Nephron (organoid): ENCODE measurements at regions not wholly inside any gene's neighbourhood (a gene's known extent, or its start where the extent isn't known, plus 50 kb on each side); places are given as distances from the start of the nearest gene placed in this dataset.

Source experiments
- H3K27ac Mint-ChIP-seq, 3 experiments: 2 replicates each; pipeline ENCODE4 v1.8.0; 2020; ENCODE audit warnings: mixed read lengths in 3 of 3, mild to moderate bottlenecking in 2 of 3, moderate library complexity in 1 of 3
- H3K27me3 Mint-ChIP-seq: 2 replicates; pipeline ENCODE4 v1.8.0; 2021; ENCODE audit warnings: low read depth, mild to moderate bottlenecking, moderate library complexity, mixed read lengths
- H3K36me3 Mint-ChIP-seq: 2 replicates; pipeline ENCODE4 v1.8.0; 2020; ENCODE audit warnings: low read depth, mixed read lengths
- H3K4me1 Mint-ChIP-seq: 2 replicates; pipeline ENCODE4 v1.8.0; 2020; ENCODE audit warnings: mixed read lengths
- H3K4me3 Mint-ChIP-seq, 3 experiments: 2 replicates each; pipeline ENCODE4 v1.8.0; 2020; ENCODE audit warnings: mild to moderate bottlenecking in 3 of 3, mixed read lengths in 3 of 3, moderate library complexity in 2 of 3
- H3K9me3 Mint-ChIP-seq: 2 replicates; pipeline ENCODE4 v1.8.0; 2020; ENCODE audit warnings: mixed read lengths
- TF ChIP-seq, protein P1 (sequence below), 3 experiments: fragments of 200-600 bp; sonication (generic); IDR thresholded peaks; one replicate each; pipeline ENCODE4 v1.5.0; 2021; ENCODE audit warnings: antibody characterized with exemption in 3 of 3; ENCODE audit not compliant: unreplicated experiment in 3 of 3

DNA sequence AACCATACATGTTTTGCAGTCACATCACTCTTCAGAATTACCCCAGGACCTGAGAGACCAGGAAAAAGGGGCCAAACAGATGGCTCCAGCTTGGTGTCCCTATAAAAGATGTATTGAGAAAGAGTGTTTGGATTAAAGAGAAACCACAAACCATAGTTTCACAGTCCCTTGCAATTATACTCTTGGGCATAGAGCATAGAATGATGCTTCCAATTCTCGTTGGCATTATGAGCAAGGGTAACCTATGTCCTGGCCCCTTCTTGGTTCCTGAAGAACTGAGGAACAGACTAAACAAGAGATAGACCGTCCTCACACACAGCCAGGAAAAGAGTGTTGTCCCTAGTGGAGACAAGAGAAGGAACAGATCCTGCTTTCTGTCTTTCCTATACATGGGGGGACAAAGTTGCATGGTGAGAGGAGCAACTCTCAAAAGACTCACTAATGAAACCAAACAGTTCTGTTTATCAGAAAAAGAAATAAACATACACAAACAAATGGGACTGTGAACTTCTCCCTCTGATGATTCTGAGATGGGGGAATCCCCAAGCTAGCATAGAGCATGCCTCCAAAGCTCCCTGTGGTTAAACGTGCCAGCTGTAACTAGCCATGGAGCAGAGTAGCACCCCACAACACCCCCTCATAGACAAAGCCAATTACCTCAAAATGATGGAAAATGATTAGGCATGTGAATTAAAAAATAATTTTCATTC, 908.6 kb downstream of the NTRK3 start:
- H3K36me3 Mint-ChIP-seq = no peaks in the 10 kb centered on the region
- no peaks in the 10 kb centered on the region for H3K27me3 Mint-ChIP-seq
- no peaks in the 10 kb centered on the region for H3K9me3 Mint-ChIP-seq
- no peak overlapping the region for H3K27ac Mint-ChIP-seq
- TF ChIP-seq, protein P1, sequence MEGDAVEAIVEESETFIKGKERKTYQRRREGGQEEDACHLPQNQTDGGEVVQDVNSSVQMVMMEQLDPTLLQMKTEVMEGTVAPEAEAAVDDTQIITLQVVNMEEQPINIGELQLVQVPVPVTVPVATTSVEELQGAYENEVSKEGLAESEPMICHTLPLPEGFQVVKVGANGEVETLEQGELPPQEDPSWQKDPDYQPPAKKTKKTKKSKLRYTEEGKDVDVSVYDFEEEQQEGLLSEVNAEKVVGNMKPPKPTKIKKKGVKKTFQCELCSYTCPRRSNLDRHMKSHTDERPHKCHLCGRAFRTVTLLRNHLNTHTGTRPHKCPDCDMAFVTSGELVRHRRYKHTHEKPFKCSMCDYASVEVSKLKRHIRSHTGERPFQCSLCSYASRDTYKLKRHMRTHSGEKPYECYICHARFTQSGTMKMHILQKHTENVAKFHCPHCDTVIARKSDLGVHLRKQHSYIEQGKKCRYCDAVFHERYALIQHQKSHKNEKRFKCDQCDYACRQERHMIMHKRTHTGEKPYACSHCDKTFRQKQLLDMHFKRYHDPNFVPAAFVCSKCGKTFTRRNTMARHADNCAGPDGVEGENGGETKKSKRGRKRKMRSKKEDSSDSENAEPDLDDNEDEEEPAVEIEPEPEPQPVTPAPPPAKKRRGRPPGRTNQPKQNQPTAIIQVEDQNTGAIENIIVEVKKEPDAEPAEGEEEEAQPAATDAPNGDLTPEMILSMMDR (IDR thresholded peaks at IDR 0.05; ENCODE audit: unreplicated experiment in 3 of 3) = no peak
- H3K4me1 Mint-ChIP-seq = no peaks in the 10 kb centered on the region
- H3K4me3 Mint-ChIP-seq = no peak overlapping the region

DNA sequence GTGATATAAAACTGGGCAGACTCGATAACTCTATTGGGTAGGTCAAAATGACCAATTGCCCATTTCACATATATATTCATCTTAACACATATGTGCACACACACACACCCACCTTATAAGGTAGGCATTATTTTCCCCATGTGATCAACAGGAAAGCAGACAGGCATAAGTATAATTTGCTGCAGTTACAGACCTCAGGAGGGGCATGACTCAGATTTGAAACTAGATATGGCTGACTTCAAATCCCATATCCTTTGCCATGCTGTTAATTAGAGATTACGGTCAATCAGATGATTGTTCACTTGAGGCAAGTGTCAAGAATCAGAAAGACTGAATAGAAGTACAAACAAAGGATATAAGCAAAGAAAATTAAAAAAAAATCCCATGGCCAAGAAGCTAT, 910.6 kb downstream of the NTRK3 start:
- H3K27me3 Mint-ChIP-seq = no peaks in the 10 kb centered on the region
- H3K36me3 Mint-ChIP-seq = no peaks in the 10 kb centered on the region
- no peak overlapping the region for H3K27ac Mint-ChIP-seq
- no peak overlapping the region for H3K4me3 Mint-ChIP-seq
- H3K9me3 Mint-ChIP-seq = no peaks in the 10 kb centered on the region
- TF ChIP-seq, protein P1 (IDR thresholded peaks at IDR 0.05; ENCODE audit: unreplicated experiment in 3 of 3) = no peak
- no peaks in the 10 kb centered on the region for H3K4me1 Mint-ChIP-seq

DNA sequence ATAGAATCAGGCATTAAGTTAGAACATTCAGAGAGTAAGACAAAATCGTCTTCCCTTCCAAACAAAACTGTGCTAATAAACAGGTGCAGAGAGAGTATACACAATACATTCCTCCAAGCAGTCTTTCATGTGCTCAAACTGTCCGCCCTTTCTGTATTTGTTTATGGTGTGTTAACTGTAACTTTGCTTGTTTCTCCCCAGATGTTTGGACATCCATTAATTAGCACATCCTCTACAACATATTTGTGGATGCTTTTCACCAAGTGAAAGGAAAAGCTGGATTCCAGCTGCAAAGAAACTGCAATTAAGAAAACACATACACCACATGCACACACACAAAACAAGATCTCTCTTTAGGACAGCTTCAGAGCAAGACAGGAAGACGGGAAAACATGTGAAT, 912.6 kb downstream of the NTRK3 start:
- TF ChIP-seq, protein P1 (IDR thresholded peaks at IDR 0.05; ENCODE audit: unreplicated experiment in 3 of 3) = no peak
- no peaks in the 10 kb centered on the region for H3K9me3 Mint-ChIP-seq
- no peaks in the 10 kb centered on the region for H3K27me3 Mint-ChIP-seq
- H3K27ac Mint-ChIP-seq = no peak overlapping the region
- no peaks in the 10 kb centered on the region for H3K36me3 Mint-ChIP-seq
- no peaks in the 10 kb centered on the region for H3K4me1 Mint-ChIP-seq
- H3K4me3 Mint-ChIP-seq = no peak overlapping the region

DNA sequence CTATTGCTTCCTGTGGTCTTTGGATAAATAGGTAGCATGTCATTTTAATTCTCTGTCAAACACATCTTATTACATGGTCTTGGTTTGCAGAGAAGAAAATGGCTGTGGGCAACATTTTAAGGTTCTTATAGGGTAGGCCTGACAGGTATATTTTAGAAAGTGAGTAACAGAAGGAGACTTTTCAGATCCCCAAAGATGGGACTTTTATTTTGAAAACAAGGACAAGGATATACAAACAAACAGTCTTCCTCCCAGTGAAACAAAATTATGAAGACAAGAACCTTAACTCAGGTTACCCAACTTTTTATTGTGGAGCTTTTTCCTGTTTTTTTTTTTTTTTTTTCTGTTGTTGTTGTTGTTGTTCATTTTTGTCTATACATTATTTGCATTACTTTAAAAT, 916.2 kb downstream of the NTRK3 start:
- Mint-ChIP-seq H3K4me1 (no peaks in the 10 kb centered on the region), H3K27me3 (no peaks in the 10 kb centered on the region), H3K4me3 (no peak overlapping the region)

DNA sequence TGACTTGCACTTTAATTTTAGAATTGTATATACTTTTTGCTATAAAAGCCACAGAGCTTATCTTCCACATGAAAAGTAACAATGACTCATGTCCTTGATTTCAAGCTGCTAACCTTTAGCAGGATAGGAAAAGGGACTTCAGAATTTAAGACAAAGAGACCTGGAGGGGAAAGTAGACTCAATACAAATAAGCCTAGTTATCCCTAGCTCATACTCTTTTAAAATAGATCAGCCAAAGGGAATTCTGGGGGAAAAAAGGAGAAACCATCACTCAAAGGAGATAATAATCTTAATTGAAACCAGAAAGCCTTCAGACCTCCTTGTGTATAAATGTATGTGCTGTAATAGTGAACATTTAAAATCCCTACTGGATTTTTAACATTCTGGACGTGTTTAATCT, 930.3 kb downstream of the NTRK3 start:
- Mint-ChIP-seq H3K36me3 (no peaks in the 10 kb centered on the region), H3K27ac (no peak overlapping the region), H3K9me3 (peaks cover 3% of the 10 kb centered on the region), H3K27me3 (no peaks in the 10 kb centered on the region), H3K4me1 (no peaks in the 10 kb centered on the region), H3K4me3 (no peak overlapping the region)
- TF ChIP-seq, protein P1 (IDR thresholded peaks at IDR 0.05; ENCODE audit: unreplicated experiment in 3 of 3) = no peak

More for the DNA sequence above, 916.2 kb downstream of the NTRK3 start:
- Mint-ChIP-seq H3K36me3 (no peaks in the 10 kb centered on the region), H3K9me3 (no peaks in the 10 kb centered on the region), H3K27ac (no peak overlapping the region)
- TF ChIP-seq, protein P1 (IDR thresholded peaks at IDR 0.05; ENCODE audit: unreplicated experiment in 3 of 3) = no peak

DNA sequence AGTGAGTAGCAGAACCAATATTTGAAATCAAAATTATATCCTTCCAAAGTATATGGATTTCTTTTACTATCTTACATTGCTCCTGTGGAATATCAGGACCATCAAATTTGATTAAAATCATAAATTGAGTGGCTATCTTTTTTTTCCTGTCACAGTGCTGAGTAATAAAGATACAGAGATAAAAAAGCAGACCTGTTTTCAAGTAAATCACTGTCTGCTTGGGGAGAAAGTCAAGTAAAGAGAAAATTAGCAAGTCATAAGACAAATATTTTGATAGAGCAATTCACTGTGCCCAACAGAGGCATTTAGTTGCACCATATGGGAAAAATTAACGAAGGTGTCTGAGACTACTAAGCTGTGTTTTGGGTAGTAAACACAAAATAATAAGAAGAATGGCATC, 933.7 kb downstream of the NTRK3 start:
- TF ChIP-seq, protein P1 (IDR thresholded peaks at IDR 0.05; ENCODE audit: unreplicated experiment in 3 of 3) = no peak
- Mint-ChIP-seq H3K9me3 (no peaks in the 10 kb centered on the region), H3K4me1 (no peaks in the 10 kb centered on the region), H3K27ac (no peak overlapping the region), H3K4me3 (no peak overlapping the region), H3K36me3 (no peaks in the 10 kb centered on the region), H3K27me3 (no peaks in the 10 kb centered on the region)
